H1 (cell line): ENCODE measurements at regions not wholly inside any gene's neighbourhood (a gene's known extent, or its start where the extent isn't known, plus 50 kb on each side); places are given as distances from the start of the nearest gene placed in this dataset.
A peak's percentile ranks its signal among the peaks of the same experiment; 100 is the strongest.

Source experiments
- CTCF ChIA-PET: fragments of 300-600 bp; sonication (Branson Sonifier 250); formaldehyde crosslinking; loops from one replicate; lab custom pipeline; 2021; ENCODE audit not compliant: partially characterized antibody; lab: Charles Lee
- POLR2A ChIA-PET: fragments of 300-600 bp; sonication (Branson Sonifier 250); formaldehyde crosslinking; loops from one replicate; lab custom pipeline; 2021; ENCODE audit warnings: inconsistent platforms; ENCODE audit not compliant: partially characterized antibody; lab: Charles Lee
- DNase-seq, 2 experiments: peaks; one replicate each; pipeline versions ENCODE4 v3.0.0 to v3.0.0-alpha.2; 2010 to 2022; ENCODE audit warnings: low spot score in 2 of 2, low read depth in 1 of 2, mixed read lengths in 1 of 2
- FAIRE-seq: peaks from 2 replicates; lab custom pipeline; 2011; peaks lifted over from hg19 to GRCh38; lab: Jason Lieb, UNC
- H2AFZ ChIP-seq: 2 replicates; pipeline ENCODE4 v1.8.1; 2012; ENCODE audit warnings: low read length, inconsistent platforms
- H2AK5ac ChIP-seq: 2 replicates; pipeline ENCODE4 v1.6.1; 2013; ENCODE audit warnings: low read depth, low read length
- H2BK120ac ChIP-seq: replicated peaks from 2 replicates; pipeline ENCODE3; 2013; ENCODE audit warnings: low read depth, low read length, inconsistent platforms
- H2BK12ac ChIP-seq: 2 replicates; pipeline ENCODE4 v1.6.1; 2013; ENCODE audit warnings: low read depth, low read length
- H2BK15ac ChIP-seq: 2 replicates; pipeline ENCODE4 v1.6.1; 2013; ENCODE audit warnings: low read length
- H2BK20ac ChIP-seq: 2 replicates; pipeline ENCODE4 v1.6.1; 2013; ENCODE audit warnings: low read length
- H2BK5ac ChIP-seq: 2 replicates; pipeline ENCODE4 v1.6.1; 2013; ENCODE audit warnings: low read depth, low read length
- H3K14ac ChIP-seq: 2 replicates; pipeline ENCODE4 v1.6.1; 2013; ENCODE audit warnings: inconsistent platforms; ENCODE audit not compliant: insufficient read length
- H3K18ac ChIP-seq: 2 replicates; pipeline ENCODE4 v1.6.1; 2013; ENCODE audit warnings: low read length; ENCODE audit errors: extremely low read depth
- H3K23ac ChIP-seq: 2 replicates; pipeline ENCODE4 v1.6.1; 2013; ENCODE audit warnings: inconsistent platforms; ENCODE audit not compliant: insufficient read length
- H3K23me2 ChIP-seq: 2 replicates; pipeline ENCODE4 v1.6.1; 2013; ENCODE audit warnings: low read depth, low read length
- H3K27ac ChIP-seq: 2 replicates; pipeline ENCODE4 v1.6.1; 2011; ENCODE audit warnings: low read depth, low read length, inconsistent platforms
- H3K27me3 ChIP-seq, 4 experiments: replicated peaks in 1 of 4; 1 replicate in 1 of 4; 2 replicates in 3 of 4; pipeline versions ENCODE4 v1.6.1 to v1.8.1; 2011 to 2013; ENCODE audit warnings: low read length in 3 of 4, mild to moderate bottlenecking in 3 of 4, inconsistent platforms in 2 of 4, mixed read lengths in 2 of 4, moderate library complexity in 1 of 4; ENCODE audit not compliant: control insufficient read depth in 3 of 4, insufficient read depth in 3 of 4; ENCODE audit errors: extremely low read depth in 1 of 4
- H3K36me3 ChIP-seq, 4 experiments: 2 replicates each; pipeline versions ENCODE4 v1.6.1 to v1.8.1; 2011 to 2013; ENCODE audit warnings: mild to moderate bottlenecking in 4 of 4, low read length in 3 of 4, moderate library complexity in 2 of 4, control low read depth in 1 of 4, inconsistent platforms in 1 of 4; ENCODE audit not compliant: insufficient read depth in 4 of 4, control insufficient read depth in 2 of 4
- H3K4ac ChIP-seq: replicated peaks from 2 replicates; pipeline ENCODE3; 2013; ENCODE audit warnings: low read length, low read depth, mixed read lengths, inconsistent platforms; ENCODE audit not compliant: insufficient read length
- H3K4me1 ChIP-seq, 4 experiments: replicated peaks in 1 of 4; 1 replicate in 1 of 4; 2 replicates in 3 of 4; pipeline versions ENCODE4 v1.6.1 to v1.8.1; 2011 to 2013; ENCODE audit warnings: low read length in 3 of 4, inconsistent platforms in 2 of 4, mixed read lengths in 1 of 4; ENCODE audit not compliant: insufficient read depth in 4 of 4, control insufficient read depth in 3 of 4
- H3K4me2 ChIP-seq, 2 experiments: 2 replicates each; pipeline versions ENCODE4 v1.6.1 to v1.8.1; 2011 to 2013; ENCODE audit warnings: low read depth in 2 of 2, low read length in 2 of 2, control low read depth in 1 of 2, inconsistent platforms in 1 of 2, mild to moderate bottlenecking in 1 of 2; ENCODE audit not compliant: insufficient read depth in 1 of 2
- H3K4me3 ChIP-seq, 4 experiments: fragments of 200-600, 300-600 bp in 1 of 4; sonication (generic), shearing (Covaris generic), sonication (Bioruptor Twin) in 1 of 4; 2 replicates each; pipeline versions ENCODE4 v1.5.1 to v1.8.1; 2011 to 2016; ENCODE audit warnings: low read length in 4 of 4, low read depth in 3 of 4, control low read depth in 2 of 4, inconsistent platforms in 2 of 4, mild to moderate bottlenecking in 2 of 4, mixed read lengths in 1 of 4, moderate library complexity in 1 of 4; ENCODE audit not compliant: insufficient read depth in 2 of 4; ENCODE audit errors: extremely low read depth in 1 of 4
- H3K56ac ChIP-seq: replicated peaks from 2 replicates; pipeline ENCODE3; 2013; ENCODE audit warnings: low read depth, mild to moderate bottlenecking, mixed read lengths, low read length, inconsistent platforms; ENCODE audit not compliant: insufficient read length
- H3K79me1 ChIP-seq: 2 replicates; pipeline ENCODE4 v1.6.1; 2013; ENCODE audit warnings: low read depth, low read length, control low read depth
- H3K79me2 ChIP-seq, 2 experiments: 2 replicates each; pipeline versions ENCODE4 v1.6.1 to v1.8.1; 2012 to 2013; ENCODE audit warnings: low read length in 2 of 2, mild to moderate bottlenecking in 2 of 2, inconsistent platforms in 1 of 2; ENCODE audit not compliant: insufficient read depth in 2 of 2, control insufficient read depth in 1 of 2
- H3K9ac ChIP-seq, 4 experiments: replicated peaks in 1 of 4; 1 replicate in 1 of 4; 2 replicates in 3 of 4; pipeline versions ENCODE4 v1.6.1 to v1.8.1; 2011 to 2013; ENCODE audit warnings: low read depth in 3 of 4, low read length in 3 of 4, control low read depth in 2 of 4, mild to moderate bottlenecking in 2 of 4, moderate library complexity in 2 of 4, inconsistent platforms in 1 of 4; ENCODE audit errors: extremely low read depth in 1 of 4
- H3K9me3 ChIP-seq, 2 experiments: 2 replicates each; pipeline versions ENCODE4 v1.6.1 to v1.8.1; 2012 to 2013; ENCODE audit warnings: mild to moderate bottlenecking in 2 of 2, moderate library complexity in 2 of 2, control low read depth in 1 of 2, inconsistent platforms in 1 of 2, low read depth in 1 of 2, low read length in 1 of 2, mixed read lengths in 1 of 2; ENCODE audit not compliant: insufficient read depth in 2 of 2
- H4K20me1 ChIP-seq, 2 experiments: replicated peaks in 1 of 2; 2 replicates each; pipeline versions ENCODE3 to v1.8.1; 2011 to 2013; ENCODE audit warnings: inconsistent platforms in 2 of 2, low read length in 2 of 2, mild to moderate bottlenecking in 1 of 2; ENCODE audit not compliant: insufficient read depth in 2 of 2, control insufficient read depth in 1 of 2
- H4K5ac ChIP-seq: 2 replicates; pipeline ENCODE4 v1.6.1; 2013; ENCODE audit warnings: low read length, low read depth, mixed read lengths, inconsistent platforms; ENCODE audit not compliant: insufficient read length
- H4K8ac ChIP-seq: 2 replicates; pipeline ENCODE4 v1.8.0; 2013; ENCODE audit warnings: mild to moderate bottlenecking, moderate library complexity, low read length, inconsistent platforms; ENCODE audit not compliant: insufficient read depth; ENCODE audit errors: extremely low read depth
- H4K91ac ChIP-seq: replicated peaks from 2 replicates; pipeline ENCODE3; 2013; ENCODE audit warnings: low read length, mixed read lengths, inconsistent platforms; ENCODE audit not compliant: insufficient read length
- ASH2L ChIP-seq: fragments of 200-600, 300-600 bp; sonication (generic); IDR thresholded peaks from one replicate; pipeline ENCODE4 v1.7.1; 2017; ENCODE audit warnings: low read length
- CREB1 ChIP-seq: IDR thresholded peaks from 2 replicates; pipeline ENCODE4 v1.6.1; 2012; ENCODE audit warnings: inconsistent platforms
- SP1 ChIP-seq: IDR thresholded peaks from 2 replicates; pipeline ENCODE4 v1.6.1; 2011; ENCODE audit warnings: low read depth, low read length
- WGBS, 2 experiments: shearing (Covaris generic) in 1 of 2; methylation state at CpG; one replicate each; pipeline versions ENCODE4 v1.1.6 to v1.1.7; 2013 to 2015; ENCODE audit warnings: low lambda C conversion rate in 2 of 2, mixed read lengths in 2 of 2, inconsistent platforms in 1 of 2, low coverage in 1 of 2, missing lambda C conversion rate in 1 of 2; ENCODE audit not compliant: insufficient replicate concordance in 2 of 2, insufficient coverage in 1 of 2, insufficient read length in 1 of 2; ENCODE audit errors: extremely low coverage in 1 of 2, missing lambda C conversion rate in 1 of 2; 5-methylcytosine and 5-hydroxymethylcytosine counted together

- ChIA-PET POLR2A (no interaction called here), CTCF (interaction anchor here (0.9 to 1.0 kb wide), 2 partner anchors 12 to 32 kb away, joined by 3 to 5 read pairs; no protein-coding TSS in a partner anchor)
- Histone ChIP-seq H3K4me1 (no peaks in the 10 kb centered on the region; a peak in 1 of 7 replicates), H3K14ac (no peak overlapping the region), H2BK5ac (no peak overlapping the region; the same call in 1 of the 2 replicates), H2BK120ac (peak overlapping the region; percentile 88), H3K79me1 (no peaks in the 10 kb centered on the region), H2BK15ac (no peak overlapping the region), H4K5ac (no peak overlapping the region), H2BK20ac (no peak overlapping the region), H3K27me3 (no peaks in the 10 kb centered on the region), H3K4me3 (no peak overlapping the region), H3K18ac (peak overlapping the region; percentile 51; the same call in 1 of the 2 replicates), H4K8ac (no peak overlapping the region), H3K27ac (no peak overlapping the region), H2AK5ac (no peak overlapping the region), H3K79me2 (no peaks in the 10 kb centered on the region), H3K4ac (no peak overlapping the region), H4K20me1 (no peaks in the 10 kb centered on the region), H3K36me3 (no peaks in the 10 kb centered on the region), H4K91ac (no peak overlapping the region), H2BK12ac (no peak overlapping the region), H3K23me2 (no peaks in the 10 kb centered on the region), H3K9ac (no peak overlapping the region), H3K4me2 (no peak overlapping the region), H3K9me3 (no peaks in the 10 kb centered on the region), H2AFZ (peak overlapping the region; percentile 16), H3K23ac (no peak overlapping the region), H3K56ac (no peak overlapping the region)
- FAIRE-seq (no peak), DNase-seq (no peak)
- WGBS, 2 experiments = 84% methylated on average over 4 of the region's 4 CpGs; no CpG with 5 or more reads in 1 of the 2 experiments
- TF ChIP-seq CREB1 = no peak
- TF ChIP-seq SP1 = no peak
- no peak for TF ChIP-seq ASH2L
Measured at GRCh38 chr1:229037806-229038405, 233.0 kb upstream of the RAB4A start.
